ENCODE measurements at regions not wholly inside any gene's neighbourhood (a gene's known extent, or its start where the extent isn't known, plus 50 kb on each side); places are given as distances from the start of the nearest gene placed in this dataset.

GRCh38 chr20:4625687-4626086 lies 60.6 kb upstream of the PRNP start:
- no peak for TF ChIP-seq CTCF (IDR thresholded peaks at IDR 0.05)
- TF ChIP-seq POLR2A (IDR thresholded peaks at IDR 0.05), result no peak
